ENCODE measurements at regions not wholly inside any gene's neighbourhood (a gene's known extent, or its start where the extent isn't known, plus 50 kb on each side); places are given as distances from the start of the nearest gene placed in this dataset.

GRCh38 chr5:85972539-85972938, 645.2 kb upstream of the COX7C start:
- CTCF ChIA-PET (ENCODE audit: partially characterized antibody) = interaction anchor here (0.9 kb wide), 1 partner anchor 10 kb away, joined by 3 read pairs; no protein-coding TSS in a partner anchor
- WGBS, 2 experiments (ENCODE audit: extremely low coverage in 1 of 2, insufficient coverage in 1 of 2, insufficient read length in 1 of 2, insufficient replicate concordance in 2 of 2, low coverage in 1 of 2, low lambda C conversion rate in 2 of 2, missing lambda C conversion rate in 1 of 2) = 95% methylated on average over 4 of the region's 4 CpGs; no CpG with 5 or more reads in 1 of the 2 experiments
- no peak for FAIRE-seq

More at GRCh38 chr5:85972539-85972938, 645.2 kb upstream of the COX7C start:
- Histone ChIP-seq H2BK5ac (ENCODE audit: low read depth, low read length) (no peak overlapping the region), H2BK20ac (ENCODE audit: low read length) (no peak overlapping the region), H3K9ac (replicated peaks in 1 of 4; ENCODE audit: extremely low read depth in 1 of 4, low read depth in 3 of 4, low read length in 3 of 4) (no peak overlapping the region), H4K91ac (replicated peaks; ENCODE audit: insufficient read length, low read length) (no peak overlapping the region), H2BK120ac (replicated peaks; ENCODE audit: low read depth, low read length) (no peak overlapping the region), H3K18ac (ENCODE audit: extremely low read depth, low read length) (no peak overlapping the region), H3K36me3 (ENCODE audit: control insufficient read depth in 2 of 4, insufficient read depth in 4 of 4, low read length in 3 of 4) (no peaks in the 10 kb centered on the region), H4K8ac (ENCODE audit: extremely low read depth, insufficient read depth, low read length) (no peak overlapping the region), H3K23ac (ENCODE audit: insufficient read length) (no peak overlapping the region), H3K4me2 (ENCODE audit: insufficient read depth in 1 of 2, low read depth in 2 of 2, low read length in 2 of 2) (no peak overlapping the region), H3K14ac (ENCODE audit: insufficient read length) (no peak overlapping the region), H3K4me1 (replicated peaks in 1 of 4; ENCODE audit: control insufficient read depth in 3 of 4, insufficient read depth in 4 of 4, low read length in 3 of 4) (no peaks in the 10 kb centered on the region), H3K79me1 (ENCODE audit: low read depth, low read length) (no peaks in the 10 kb centered on the region), H2AFZ (ENCODE audit: low read length) (no peak overlapping the region), H3K4me3 (ENCODE audit: extremely low read depth in 1 of 4, insufficient read depth in 2 of 4, low read depth in 3 of 4, low read length in 4 of 4) (no peak overlapping the region), H4K5ac (ENCODE audit: insufficient read length, low read depth, low read length) (no peak overlapping the region), H3K79me2 (ENCODE audit: control insufficient read depth in 1 of 2, insufficient read depth in 2 of 2, low read length in 2 of 2) (no peaks in the 10 kb centered on the region), H2BK12ac (ENCODE audit: low read depth, low read length) (no peak overlapping the region), H2BK15ac (ENCODE audit: low read length) (no peak overlapping the region), H3K27me3 (replicated peaks in 1 of 4; ENCODE audit: control insufficient read depth in 3 of 4, extremely low read depth in 1 of 4, insufficient read depth in 3 of 4, low read length in 3 of 4) (no peaks in the 10 kb centered on the region), H2AK5ac (ENCODE audit: low read depth, low read length) (no peak overlapping the region), H3K23me2 (ENCODE audit: low read depth, low read length) (no peaks in the 10 kb centered on the region), H3K27ac (ENCODE audit: low read depth, low read length) (no peak overlapping the region), H3K9me3 (ENCODE audit: insufficient read depth in 2 of 2, low read depth in 1 of 2, low read length in 1 of 2) (no peaks in the 10 kb centered on the region), H4K20me1 (replicated peaks in 1 of 2; ENCODE audit: control insufficient read depth in 1 of 2, insufficient read depth in 2 of 2, low read length in 2 of 2) (no peaks in the 10 kb centered on the region), H3K4ac (replicated peaks; ENCODE audit: insufficient read length, low read depth, low read length) (no peak overlapping the region), H3K56ac (replicated peaks; ENCODE audit: insufficient read length, low read depth, low read length) (no peak overlapping the region)
- POLR2A ChIA-PET (ENCODE audit: partially characterized antibody) = no interaction called here
- no peak for TF ChIP-seq ASH2L (IDR thresholded peaks at IDR 0.05; ENCODE audit: low read length)
- no peak for TF ChIP-seq YY1 (IDR thresholded peaks at IDR 0.05; ENCODE audit: low read depth, low read length)
- no peak for TF ChIP-seq SIN3A (conservative IDR thresholded peaks at IDR 0.05 in 1 of 2, IDR thresholded peaks at IDR 0.05 in 1 of 2; ENCODE audit: low read depth in 1 of 2, low read length in 2 of 2)
- no peak for TF ChIP-seq SIX5 (IDR thresholded peaks at IDR 0.05; ENCODE audit: low read depth, low read length)
- TF ChIP-seq ZNF274 (IDR thresholded peaks at IDR 0.05; ENCODE audit: borderline replicate concordance, extremely low read depth, low read length) = no peak
- no peak for TF ChIP-seq POU5F1 (IDR thresholded peaks at IDR 0.05; ENCODE audit: low read depth, low read length)
- no peak for TF ChIP-seq CEBPB (IDR thresholded peaks at IDR 0.05; ENCODE audit: low read depth, low read length)
- DNase-seq (ENCODE audit: low read depth in 1 of 2, low spot score in 2 of 2) = no peak

Data from H1 (cell line).